Keratinocyte (primary cell): ENCODE measurements at regions not wholly inside any gene's neighbourhood (a gene's known extent, or its start where the extent isn't known, plus 50 kb on each side); places are given as distances from the start of the nearest gene placed in this dataset.

Source experiments
- CTCF ChIP-seq, 3 experiments: IDR thresholded peaks in 1 of 3; conservative IDR thresholded peaks in 1 of 3; optimal IDR thresholded peaks in 1 of 3; 2 replicates in 2 of 3; 3 replicates in 1 of 3; pipeline versions ENCODE3 to v1.5.1; 2011; ENCODE audit warnings: low read length in 3 of 3, mild to moderate bottlenecking in 3 of 3, moderate library complexity in 2 of 3, control low read depth in 1 of 3, inconsistent platforms in 1 of 3; ENCODE audit not compliant: insufficient read depth in 2 of 3; ENCODE audit errors: extremely low read depth in 1 of 3
- EZH2 ChIP-seq: IDR thresholded peaks from one replicate; pipeline ENCODE4 v1.6.1; 2012; ENCODE audit warnings: inconsistent platforms, mild to moderate bottlenecking, low read length, moderate library complexity

- no peak for TF ChIP-seq CTCF (optimal IDR thresholded peaks at IDR 0.05 in 1 of 3, IDR thresholded peaks at IDR 0.05 in 1 of 3, conservative IDR thresholded peaks at IDR 0.05 in 1 of 3; ENCODE audit: extremely low read depth in 1 of 3, insufficient read depth in 2 of 3, low read length in 3 of 3)
- TF ChIP-seq EZH2: no peak
These were observed 421.6 kb downstream of the IRX1 start for GRCh38 chr5:4017076-4017803.
